ENCODE measurements at regions not wholly inside any gene's neighbourhood (a gene's known extent, or its start where the extent isn't known, plus 50 kb on each side); places are given as distances from the start of the nearest gene placed in this dataset.

GRCh38 chr12:86379337-86379736 is 123.1 kb upstream of the MGAT4C start:
- H3K36me3 Mint-ChIP-seq (ENCODE audit: unreplicated experiment), result peaks cover 12% of the 10 kb centered on the region
- H3K9me3 Mint-ChIP-seq (ENCODE audit: unreplicated experiment), result peaks cover 13% of the 10 kb centered on the region
- no peak overlapping the region for H3K27ac Mint-ChIP-seq (ENCODE audit: unreplicated experiment)
- TF ChIP-seq, protein P1, sequence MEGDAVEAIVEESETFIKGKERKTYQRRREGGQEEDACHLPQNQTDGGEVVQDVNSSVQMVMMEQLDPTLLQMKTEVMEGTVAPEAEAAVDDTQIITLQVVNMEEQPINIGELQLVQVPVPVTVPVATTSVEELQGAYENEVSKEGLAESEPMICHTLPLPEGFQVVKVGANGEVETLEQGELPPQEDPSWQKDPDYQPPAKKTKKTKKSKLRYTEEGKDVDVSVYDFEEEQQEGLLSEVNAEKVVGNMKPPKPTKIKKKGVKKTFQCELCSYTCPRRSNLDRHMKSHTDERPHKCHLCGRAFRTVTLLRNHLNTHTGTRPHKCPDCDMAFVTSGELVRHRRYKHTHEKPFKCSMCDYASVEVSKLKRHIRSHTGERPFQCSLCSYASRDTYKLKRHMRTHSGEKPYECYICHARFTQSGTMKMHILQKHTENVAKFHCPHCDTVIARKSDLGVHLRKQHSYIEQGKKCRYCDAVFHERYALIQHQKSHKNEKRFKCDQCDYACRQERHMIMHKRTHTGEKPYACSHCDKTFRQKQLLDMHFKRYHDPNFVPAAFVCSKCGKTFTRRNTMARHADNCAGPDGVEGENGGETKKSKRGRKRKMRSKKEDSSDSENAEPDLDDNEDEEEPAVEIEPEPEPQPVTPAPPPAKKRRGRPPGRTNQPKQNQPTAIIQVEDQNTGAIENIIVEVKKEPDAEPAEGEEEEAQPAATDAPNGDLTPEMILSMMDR (IDR thresholded peaks at IDR 0.05; ENCODE audit: partially characterized antibody, unreplicated experiment), result no peak
- no peaks in the 10 kb centered on the region for H3K27me3 Mint-ChIP-seq (ENCODE audit: unreplicated experiment)
- H3K4me3 Mint-ChIP-seq (ENCODE audit: unreplicated experiment), result no peak overlapping the region
- H3K4me1 Mint-ChIP-seq (ENCODE audit: low read depth, unreplicated experiment), result peaks cover 10% of the 10 kb centered on the region
- DNase-seq, result no peak

DNA sequence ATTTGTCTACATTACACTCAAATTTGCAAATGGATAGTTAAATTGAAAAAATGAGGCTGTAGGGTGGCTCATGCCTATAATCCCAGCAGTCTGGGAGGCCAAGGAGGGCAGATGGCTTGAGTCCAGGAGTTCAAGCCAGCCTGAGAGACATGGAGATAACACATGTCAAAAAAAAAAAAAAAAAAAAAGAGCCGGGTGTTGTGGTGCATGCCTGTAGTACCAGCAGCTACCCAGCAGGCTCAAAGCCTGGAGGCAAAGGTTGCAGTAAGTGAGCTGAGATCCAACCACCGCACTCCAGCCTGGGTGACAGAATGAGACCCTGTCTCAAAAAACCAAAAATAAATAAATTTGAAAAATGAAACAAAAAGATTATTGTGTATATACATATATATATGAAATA is 119.9 kb upstream of the MGAT4C start:
- Mint-ChIP-seq H3K27me3 (ENCODE audit: unreplicated experiment) (no peaks in the 10 kb centered on the region), H3K36me3 (ENCODE audit: unreplicated experiment) (no peaks in the 10 kb centered on the region), H3K4me3 (ENCODE audit: unreplicated experiment) (no peak overlapping the region), H3K9me3 (ENCODE audit: unreplicated experiment) (no peaks in the 10 kb centered on the region), H3K27ac (ENCODE audit: unreplicated experiment) (no peak overlapping the region), H3K4me1 (ENCODE audit: low read depth, unreplicated experiment) (peaks cover 1% of the 10 kb centered on the region)
- TF ChIP-seq, protein P1 (IDR thresholded peaks at IDR 0.05; ENCODE audit: partially characterized antibody, unreplicated experiment), result peak; percentile 65
- peak; percentile 39 for DNase-seq

DNA sequence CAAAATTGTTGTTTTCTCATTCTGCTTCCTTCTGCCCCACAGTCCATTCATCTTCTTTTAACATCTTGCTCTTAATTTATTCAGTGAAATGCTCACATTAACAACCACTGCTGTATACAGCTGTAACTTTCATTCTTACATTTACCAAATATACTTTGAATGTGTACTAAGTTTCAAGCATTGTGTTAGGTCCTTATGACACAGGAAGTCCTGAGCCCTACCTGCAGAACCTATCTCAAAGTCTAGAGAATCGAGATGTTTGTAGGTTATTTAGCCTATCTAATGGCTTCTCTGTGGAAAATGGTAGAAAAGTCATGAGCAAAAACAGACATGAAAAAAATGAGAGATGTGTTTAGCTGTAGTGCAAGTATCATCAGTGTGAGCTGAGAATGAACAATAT is 117.6 kb upstream of the MGAT4C start:
- Mint-ChIP-seq H3K4me3 (ENCODE audit: unreplicated experiment) (no peak overlapping the region), H3K4me1 (ENCODE audit: low read depth, unreplicated experiment) (peaks cover 1% of the 10 kb centered on the region), H3K36me3 (ENCODE audit: unreplicated experiment) (no peaks in the 10 kb centered on the region), H3K27ac (ENCODE audit: unreplicated experiment) (no peak overlapping the region), H3K9me3 (ENCODE audit: unreplicated experiment) (no peaks in the 10 kb centered on the region), H3K27me3 (ENCODE audit: unreplicated experiment) (no peaks in the 10 kb centered on the region)
- TF ChIP-seq, protein P1 (IDR thresholded peaks at IDR 0.05; ENCODE audit: partially characterized antibody, unreplicated experiment), result no peak
- no peak for DNase-seq

DNA sequence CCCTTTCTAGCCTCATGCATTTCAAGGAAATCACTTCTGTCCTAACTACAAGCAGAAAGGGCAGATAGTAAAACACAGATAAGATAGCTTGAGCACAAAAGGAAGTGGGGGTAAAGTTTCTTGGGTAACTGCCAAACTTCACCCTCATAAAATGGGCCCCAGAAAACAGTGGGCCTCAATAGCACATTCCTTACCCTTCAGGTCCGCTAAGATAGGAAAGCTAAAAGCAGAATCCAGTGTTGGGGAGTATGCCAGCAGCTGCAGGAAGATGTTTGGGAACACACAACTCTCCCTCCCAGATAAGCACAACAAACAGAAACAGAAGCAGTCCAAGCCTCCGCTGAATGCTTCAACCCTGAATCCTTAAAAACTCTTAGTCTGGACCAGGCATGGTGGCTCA is 110.9 kb upstream of the MGAT4C start:
- DNase-seq, result no peak
- Mint-ChIP-seq H3K27me3 (ENCODE audit: unreplicated experiment) (no peaks in the 10 kb centered on the region), H3K9me3 (ENCODE audit: unreplicated experiment) (no peaks in the 10 kb centered on the region), H3K36me3 (ENCODE audit: unreplicated experiment) (no peaks in the 10 kb centered on the region), H3K4me1 (ENCODE audit: low read depth, unreplicated experiment) (no peaks in the 10 kb centered on the region), H3K4me3 (ENCODE audit: unreplicated experiment) (no peak overlapping the region), H3K27ac (ENCODE audit: unreplicated experiment) (no peak overlapping the region)
- TF ChIP-seq, protein P1 (IDR thresholded peaks at IDR 0.05; ENCODE audit: partially characterized antibody, unreplicated experiment), result no peak

- DNase-seq, result no peak
- H3K4me1 Mint-ChIP-seq (ENCODE audit: low read depth, unreplicated experiment), result peaks cover 18% of the 10 kb centered on the region
- no peaks in the 10 kb centered on the region for H3K36me3 Mint-ChIP-seq (ENCODE audit: unreplicated experiment)
- no peaks in the 10 kb centered on the region for H3K27me3 Mint-ChIP-seq (ENCODE audit: unreplicated experiment)
- H3K9me3 Mint-ChIP-seq (ENCODE audit: unreplicated experiment), result peaks cover 2% of the 10 kb centered on the region
- H3K27ac Mint-ChIP-seq (ENCODE audit: unreplicated experiment), result peak overlapping the region; percentile 83
- TF ChIP-seq, protein P1 (IDR thresholded peaks at IDR 0.05; ENCODE audit: partially characterized antibody, unreplicated experiment), result no peak
- peak overlapping the region; percentile 45 for H3K4me3 Mint-ChIP-seq (ENCODE audit: unreplicated experiment)
Observed at GRCh38 chr12:86349196-86349595, 93.0 kb upstream of the MGAT4C start.

All from glutamatergic neuron (in vitro differentiated cells).